A673 (cell line): ENCODE measurements at regions not wholly inside any gene's neighbourhood (a gene's known extent, or its start where the extent isn't known, plus 50 kb on each side); places are given as distances from the start of the nearest gene placed in this dataset.
"Not testable (repeated sequence)": the region's sequence is repeated elsewhere in the genome, so short reads cannot be mapped to it uniquely, and the experiment has no call there.

Source experiments
- BruUV-seq: library from RNA; stranded (reverse); fragments of 400-500 nt; replicated peaks from 2 replicates; lab custom pipeline; 2021; lab: Mats Ljungman, UMichigan
- CTCF ChIA-PET: fragments of 300-600 bp; sonication (Branson Sonifier 250); formaldehyde crosslinking; loops from one replicate; lab custom pipeline; 2022; ENCODE audit warnings: antibody characterized with exemption; lab: Charles Lee
- POLR2A ChIA-PET: fragments of 300-600 bp; sonication (Branson Sonifier 250); formaldehyde crosslinking; loops from one replicate; lab custom pipeline; 2022; ENCODE audit warnings: antibody characterized with exemption; ENCODE audit not compliant: low non-redundant PET; lab: Charles Lee
- DNase-seq: peaks from one replicate; pipeline ENCODE4 v3.0.0-alpha.2; 2015; ENCODE audit warnings: low spot score
- H3K27ac ChIP-seq: fragments of 200-600 bp; sonication (generic); 2 replicates; pipeline ENCODE4 v1.5.1; 2016; ENCODE audit warnings: mixed run types, low read depth, mild to moderate bottlenecking, mixed read lengths, antibody characterized with exemption, low read length; ENCODE audit not compliant: poor library complexity, severe bottlenecking
- H3K27me3 ChIP-seq: fragments of 200-600 bp; sonication (generic); replicated peaks from 2 replicates; pipeline ENCODE4 v1.6.1; 2017; ENCODE audit warnings: mixed run types, low read depth, mild to moderate bottlenecking, mixed read lengths, antibody characterized with exemption, low read length; ENCODE audit not compliant: insufficient read depth, poor library complexity
- H3K36me3 ChIP-seq: fragments of 200-600 bp; sonication (generic); 2 replicates; pipeline ENCODE4 v1.6.1; 2016; ENCODE audit warnings: mixed run types, mild to moderate bottlenecking, mixed read lengths, antibody characterized with exemption, low read length; ENCODE audit not compliant: insufficient read depth, poor library complexity, severe bottlenecking
- H3K4me1 ChIP-seq: fragments of 200-600 bp; sonication (generic); 2 replicates; pipeline ENCODE4 v1.6.1; 2017; ENCODE audit warnings: mixed run types, mild to moderate bottlenecking, mixed read lengths, antibody characterized with exemption, low read length; ENCODE audit not compliant: insufficient read depth, poor library complexity, severe bottlenecking
- H3K4me3 ChIP-seq: fragments of 200-600 bp; sonication (generic); 2 replicates; pipeline ENCODE4 v1.5.1; 2016; ENCODE audit warnings: low read depth, mixed run types, mild to moderate bottlenecking, mixed read lengths, low read length; ENCODE audit not compliant: poor library complexity, severe bottlenecking
- H3K9me3 ChIP-seq: fragments of 200-600 bp; sonication (generic); 2 replicates; pipeline ENCODE4 v1.6.1; 2016; ENCODE audit warnings: mixed run types, low read depth, mild to moderate bottlenecking, mixed read lengths, antibody characterized with exemption, low read length; ENCODE audit not compliant: poor library complexity, severe bottlenecking
- CTCF ChIP-seq: fragments of 300-800, 200-600 bp; sonication (generic); conservative IDR thresholded peaks from 2 replicates; pipeline ENCODE4 v1.5.1; 2017; ENCODE audit warnings: low read depth, mild to moderate bottlenecking, antibody characterized with exemption, low read length, moderate library complexity, mixed read lengths
- EZH2 ChIP-seq: fragments of 200-600 bp; sonication (generic); IDR thresholded peaks from 2 replicates; pipeline ENCODE4 v1.6.1; 2017; ENCODE audit warnings: borderline replicate concordance, low read depth, mild to moderate bottlenecking, mixed read lengths, antibody characterized with exemption, low read length; ENCODE audit not compliant: poor library complexity, severe bottlenecking
- intact Hi-C: fragments of 100-400 bp; cut with micrococcal nuclease; formaldehyde crosslinking; loops from one replicate; pipeline ENCODE4 v1.10.0; 2022; ENCODE audit not compliant: unreplicated experiment

GRCh38 chr5:42317575-42317974 is 105.7 kb upstream of the GHR start:
- CTCF ChIA-PET: no interaction called here
- no TSS peak for BruUV-seq
- POLR2A ChIA-PET: no interaction called here

GRCh38 chr5:42319546-42319945 is 103.7 kb upstream of the GHR start:
- intact Hi-C loops, H3K4me1 ChIP-seq, H3K27me3 ChIP-seq, H3K4me3 ChIP-seq, BruUV-seq, H3K36me3 ChIP-seq, CTCF ChIA-PET, H3K27ac ChIP-seq, POLR2A ChIA-PET, DNase-seq: not testable (repeated sequence)
- H3K9me3 ChIP-seq: peaks cover 10% of the 10 kb centered on the region

More at GRCh38 chr5:42317575-42317974, 105.7 kb upstream of the GHR start:
- Histone ChIP-seq H3K36me3 (no peaks in the 10 kb centered on the region), H3K9me3 (peaks cover 10% of the 10 kb centered on the region), H3K4me1 (no peaks in the 10 kb centered on the region), H3K4me3 (no peak overlapping the region), H3K27me3 (no peaks in the 10 kb centered on the region), H3K27ac (no peak overlapping the region)
- DNase-seq: no peak
- TF ChIP-seq CTCF (no peak), EZH2 (no peak)
- intact Hi-C loops: no loop called here

GRCh38 chr5:42321785-42322184 is 101.5 kb upstream of the GHR start:
- no peak for DNase-seq
- Histone ChIP-seq H3K4me3 (no peak overlapping the region), H3K9me3 (peaks cover 10% of the 10 kb centered on the region), H3K36me3 (no peaks in the 10 kb centered on the region), H3K27me3 (no peaks in the 10 kb centered on the region), H3K27ac (no peak overlapping the region), H3K4me1 (no peaks in the 10 kb centered on the region)
- CTCF ChIA-PET: no interaction called here
- POLR2A ChIA-PET: no interaction called here
- no TSS peak for BruUV-seq
- TF ChIP-seq CTCF (no peak), EZH2 (no peak)
- intact Hi-C loops: no loop called here

- Histone ChIP-seq H3K9me3 (peaks cover 20% of the 10 kb centered on the region), H3K27me3 (no peaks in the 10 kb centered on the region), H3K36me3 (no peaks in the 10 kb centered on the region), H3K27ac (no peak overlapping the region), H3K4me3 (no peak overlapping the region), H3K4me1 (no peaks in the 10 kb centered on the region)
- no peak for DNase-seq
- ChIA-PET CTCF (no interaction called here), POLR2A (no interaction called here)
- intact Hi-C loops: no loop called here
- no TSS peak for BruUV-seq
- TF ChIP-seq EZH2: no peak
- TF ChIP-seq CTCF: no peak
These were observed 86.1 kb upstream of the GHR start for GRCh38 chr5:42337143-42337542.
